ENCODE measurements at regions not wholly inside any gene's neighbourhood (a gene's known extent, or its start where the extent isn't known, plus 50 kb on each side); places are given as distances from the start of the nearest gene placed in this dataset.

DNA sequence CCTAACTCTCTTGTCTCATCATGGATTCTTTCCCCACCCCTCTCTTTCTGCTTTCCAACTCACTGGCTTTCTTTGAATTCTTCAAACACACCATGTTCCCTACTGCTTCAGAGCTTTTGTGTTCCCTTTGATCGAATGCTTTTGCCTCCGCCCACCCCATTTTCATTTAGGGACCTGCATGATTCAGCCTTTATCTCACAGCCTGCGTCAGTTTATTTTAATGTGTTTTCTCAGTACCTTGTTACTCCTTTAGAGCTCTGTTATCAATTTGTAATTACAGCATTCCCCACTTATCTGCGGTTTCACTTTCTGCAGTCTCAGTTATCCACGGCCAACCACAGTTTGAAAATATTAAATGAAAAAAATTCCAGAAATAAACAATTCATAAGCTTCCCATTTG is 451.3 kb downstream of the METTL15 start:
- DNase-seq: no peak

DNA sequence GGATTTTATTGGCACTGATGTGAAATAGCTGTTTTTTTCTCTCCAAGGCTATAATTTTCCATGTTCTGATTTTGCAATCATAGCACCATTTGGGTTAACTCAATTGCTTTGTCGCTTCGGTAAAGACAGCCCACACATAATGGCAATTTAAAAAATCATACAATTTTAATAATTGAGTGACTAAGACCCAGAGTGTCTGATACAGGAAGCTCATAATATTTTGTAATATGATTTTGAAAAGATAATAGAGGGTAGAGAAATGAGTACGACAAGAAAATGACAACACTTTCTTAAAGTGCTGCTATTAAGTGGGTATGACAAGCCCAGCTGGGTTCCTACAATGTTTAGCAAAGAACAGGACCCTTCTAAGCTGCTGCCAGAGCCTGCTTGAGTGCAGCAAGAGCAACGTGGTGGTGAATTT is 439.1 kb downstream of the METTL15 start:
- DNase-seq: no peak

DNA sequence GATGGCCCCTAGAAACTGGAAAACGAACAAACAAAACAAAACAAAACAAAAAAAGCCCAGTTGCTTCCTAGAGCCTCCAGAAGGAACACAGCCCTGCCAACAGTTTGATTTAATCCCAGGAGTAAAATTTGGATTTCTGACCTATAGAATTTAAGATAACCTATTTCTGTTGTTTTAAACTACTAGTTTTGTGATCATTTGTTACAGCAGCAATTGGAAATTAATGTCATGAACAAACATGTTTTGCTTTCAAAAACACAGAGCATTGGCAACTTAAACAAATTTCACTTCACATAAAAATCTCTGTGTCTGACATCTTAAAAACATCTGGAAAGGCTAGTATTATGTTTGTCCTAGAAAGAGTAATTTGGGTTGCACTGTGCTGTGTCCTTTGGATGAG is 437.3 kb downstream of the METTL15 start:
- DNase-seq: no peak

DNA sequence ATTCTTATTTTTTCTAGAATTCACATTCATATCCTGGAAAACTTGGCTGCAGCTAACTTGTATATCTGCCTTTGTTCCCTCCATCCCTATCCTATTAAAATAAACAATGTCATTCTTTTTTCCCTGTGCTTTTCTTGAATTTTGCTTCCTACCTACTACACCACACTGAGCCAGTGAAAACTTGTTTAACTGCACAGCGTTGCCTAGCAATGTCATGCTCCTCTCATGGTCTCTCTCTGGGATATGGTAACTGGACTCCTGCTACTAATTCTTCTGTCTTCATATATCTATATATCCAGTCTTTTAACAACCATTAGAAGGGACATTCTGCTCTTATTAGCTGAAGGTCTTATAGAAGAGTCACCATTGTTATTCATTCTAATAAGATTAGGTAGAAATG is 434.4 kb downstream of the METTL15 start:
- no peak for DNase-seq

DNA sequence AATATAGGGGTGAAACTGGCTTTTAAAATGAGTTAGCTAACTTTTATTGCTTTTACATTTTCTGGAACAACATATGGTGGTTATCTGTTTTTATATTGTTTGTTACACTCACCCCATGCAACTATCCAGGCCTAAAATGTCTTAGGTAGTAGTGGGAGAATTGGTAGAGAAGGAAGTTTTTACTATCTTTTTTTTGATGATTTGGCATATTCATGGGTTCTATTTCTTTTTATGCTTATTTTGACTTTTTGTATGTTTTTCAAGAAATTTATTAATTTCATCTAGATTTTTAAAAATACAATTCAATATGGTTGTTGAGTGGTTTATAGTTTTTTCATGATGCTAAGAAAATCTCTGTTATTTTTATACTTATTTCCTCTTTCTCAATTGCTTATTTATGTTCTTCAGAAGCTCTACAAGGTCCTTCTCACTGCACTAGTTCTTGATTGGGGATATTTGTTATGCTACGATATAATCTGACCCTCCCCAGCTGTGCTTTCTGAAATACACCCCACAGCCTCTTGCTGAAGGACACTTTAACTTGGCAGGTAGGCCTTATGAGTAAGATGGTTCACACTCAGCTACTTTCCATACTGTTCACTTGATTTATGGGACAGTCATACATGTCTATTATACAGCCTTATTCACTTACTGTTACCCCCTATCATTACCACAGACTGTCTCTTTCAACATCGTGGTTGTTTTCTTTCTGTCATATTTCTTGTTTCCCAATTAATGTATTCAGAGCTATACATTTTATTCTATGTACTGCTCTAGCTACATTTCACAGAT is 431.2 kb downstream of the METTL15 start:
- DNase-seq: no peak

DNA sequence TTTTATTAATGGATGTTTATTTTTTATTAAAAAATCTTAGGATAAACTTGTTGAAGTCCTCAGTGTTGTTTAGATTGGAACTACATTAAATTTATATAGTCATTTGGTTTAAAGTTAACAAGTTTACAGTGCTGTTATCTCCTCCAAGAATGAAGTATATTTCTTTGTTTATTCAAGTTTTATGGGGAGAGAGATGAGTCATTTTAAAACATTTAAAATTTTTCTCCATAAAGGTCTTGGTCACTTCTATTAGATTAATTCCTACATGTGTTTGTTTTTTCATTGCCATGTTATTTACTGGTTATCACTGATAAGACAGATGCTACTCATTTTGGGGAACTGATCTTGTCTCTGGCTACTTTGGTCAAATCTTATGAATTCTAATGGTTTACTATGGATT is 429.6 kb downstream of the METTL15 start:
- no peak for DNase-seq

DNA sequence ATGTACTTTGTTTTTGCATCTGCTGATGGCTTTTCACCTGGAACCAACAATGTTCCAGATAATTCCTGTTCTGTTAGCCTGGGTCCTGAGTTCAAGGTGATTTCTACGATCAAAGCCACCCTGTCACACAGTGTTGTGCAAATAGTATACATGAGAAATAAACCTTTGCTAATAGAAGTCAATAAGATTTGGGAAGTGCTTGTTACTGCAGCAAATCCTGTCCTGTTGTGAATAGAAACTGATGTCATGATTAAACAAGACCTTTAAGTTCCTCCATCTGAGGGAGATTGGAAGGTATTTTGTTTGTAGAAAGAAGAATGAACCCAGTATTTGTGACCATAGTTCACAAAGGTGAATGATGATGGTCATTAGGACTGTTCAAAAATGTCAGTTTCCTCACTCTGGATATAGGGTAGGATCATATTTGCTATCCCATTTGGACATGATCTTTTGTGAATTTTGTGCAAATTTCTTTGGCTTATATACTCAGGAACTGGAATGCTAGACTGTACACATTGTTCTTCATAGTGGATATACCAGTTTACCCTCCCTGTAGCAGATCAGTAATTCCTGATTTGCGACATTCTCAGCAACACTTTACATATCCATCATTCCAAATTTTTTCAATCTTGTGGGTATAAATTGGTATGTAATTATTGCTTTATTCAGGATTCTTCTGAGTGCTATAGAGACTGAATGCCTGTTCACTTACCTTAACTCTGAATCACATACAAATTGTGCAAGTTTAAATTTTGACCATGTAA is 428.5 kb downstream of the METTL15 start:
- no peak for DNase-seq

DNA sequence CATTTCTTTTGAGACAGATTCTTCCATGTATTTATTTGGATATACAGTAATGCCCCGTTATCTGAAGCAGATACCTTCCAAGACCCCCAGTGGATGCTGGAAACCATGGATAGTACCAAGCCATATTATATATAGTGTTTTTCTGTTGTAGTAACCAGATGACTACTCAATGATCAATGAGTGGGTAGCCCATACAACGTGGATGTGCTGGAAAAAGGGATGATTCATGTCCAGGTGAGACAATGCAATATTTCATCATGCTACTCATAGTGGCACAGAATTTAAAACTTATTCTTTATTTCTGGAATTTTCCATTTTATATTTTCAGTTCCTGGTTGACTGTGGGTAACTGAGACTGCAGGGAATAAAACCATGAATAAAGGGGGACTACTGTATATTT is 427.5 kb downstream of the METTL15 start:
- DNase-seq: no peak

DNA sequence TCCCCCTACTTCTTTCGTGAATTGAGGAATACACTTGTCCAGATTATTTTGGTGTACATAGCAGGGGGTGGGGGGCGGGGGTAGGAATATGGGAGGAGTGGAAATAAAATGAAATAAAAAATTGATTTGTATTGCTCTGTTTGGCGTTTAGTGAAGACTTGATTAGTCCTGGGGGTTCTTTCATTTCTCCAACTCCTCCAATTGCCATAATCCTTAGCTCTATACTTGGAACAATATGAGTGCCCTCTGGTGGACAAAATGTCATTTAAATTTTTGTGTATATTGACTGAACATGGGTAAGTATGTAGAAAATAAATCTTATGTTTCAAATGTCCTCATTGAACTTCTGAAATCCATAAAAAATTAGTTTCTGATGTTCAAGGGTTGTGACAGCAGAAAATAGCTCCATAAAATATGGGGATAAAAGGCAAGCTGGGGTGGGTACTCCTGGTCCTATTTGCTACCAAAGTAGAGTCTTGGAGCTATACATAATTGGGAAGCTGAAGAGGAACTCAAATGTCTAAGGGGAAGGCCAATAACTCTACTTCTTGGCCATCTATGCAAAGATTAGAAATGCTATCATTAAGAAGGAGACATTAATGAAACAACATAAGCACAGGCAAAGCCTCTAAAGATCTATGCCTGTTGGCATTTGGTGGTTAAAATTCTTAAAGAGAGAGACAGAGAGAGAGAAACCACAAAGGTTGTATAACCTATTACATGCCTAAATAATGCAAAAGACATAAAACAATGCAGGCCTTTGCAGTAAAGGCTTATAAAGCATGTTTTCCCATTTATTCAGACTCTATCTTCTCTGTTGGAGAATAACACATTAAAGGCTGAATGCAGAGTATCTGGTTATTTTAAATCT is 421.6 kb downstream of the METTL15 start:
- peak; percentile 71 for DNase-seq

DNA sequence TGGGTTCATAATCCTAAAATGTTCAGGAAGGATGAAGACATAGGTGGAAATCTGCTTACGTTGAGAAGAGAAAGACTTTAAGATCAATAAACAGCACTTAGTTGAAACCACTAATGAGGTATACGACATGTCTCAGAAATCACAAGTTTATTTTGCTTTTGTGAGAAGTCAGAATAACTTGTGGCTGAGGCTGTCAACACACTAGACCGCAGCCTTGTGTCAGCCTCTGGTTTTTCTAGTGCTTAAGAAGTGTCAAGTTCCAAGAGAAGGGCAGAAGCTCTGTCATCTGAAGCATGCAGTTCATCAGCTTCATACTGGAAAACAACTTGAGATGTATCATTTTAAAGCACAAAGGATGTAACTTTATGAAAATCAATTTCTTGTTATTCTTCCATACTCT is 420.9 kb downstream of the METTL15 start:
- no peak for DNase-seq

DNA sequence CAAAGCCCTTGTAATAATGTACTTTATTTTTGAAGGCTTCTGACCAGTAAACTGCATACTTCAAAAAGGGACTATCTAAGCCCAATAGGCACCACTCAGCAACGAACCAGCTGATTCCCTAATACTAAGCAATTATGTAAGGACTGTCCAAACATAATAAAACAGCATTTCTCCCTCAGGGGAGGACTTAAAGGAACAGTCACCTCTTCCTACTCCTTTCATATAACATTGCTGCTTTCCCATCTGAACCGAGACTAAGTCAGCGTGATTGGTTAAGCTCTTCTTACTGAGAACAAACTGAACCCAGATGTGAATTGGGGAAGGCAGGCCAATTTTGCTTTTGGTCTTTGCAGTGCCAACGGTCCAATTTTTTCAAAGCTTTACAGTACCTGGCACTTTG is 420.0 kb downstream of the METTL15 start:
- no peak for DNase-seq

DNA sequence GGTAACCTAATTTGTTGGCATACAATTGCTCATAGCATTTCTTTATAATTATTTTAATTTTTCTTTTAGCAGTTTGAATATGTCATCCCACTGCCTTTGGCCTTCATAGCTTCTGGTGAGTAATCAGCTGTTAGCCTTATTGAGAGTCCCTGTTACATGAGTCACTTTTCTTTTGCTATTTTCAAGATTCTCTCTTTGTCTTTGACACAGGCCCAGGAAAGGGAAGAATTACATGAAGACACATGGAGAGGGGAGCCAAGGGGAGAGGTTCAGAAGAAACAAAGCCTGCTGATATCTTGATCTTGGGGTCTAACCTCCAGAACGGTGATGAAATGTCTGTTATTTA is 418.2 kb downstream of the METTL15 start:
- peak; percentile 5 for DNase-seq

DNA sequence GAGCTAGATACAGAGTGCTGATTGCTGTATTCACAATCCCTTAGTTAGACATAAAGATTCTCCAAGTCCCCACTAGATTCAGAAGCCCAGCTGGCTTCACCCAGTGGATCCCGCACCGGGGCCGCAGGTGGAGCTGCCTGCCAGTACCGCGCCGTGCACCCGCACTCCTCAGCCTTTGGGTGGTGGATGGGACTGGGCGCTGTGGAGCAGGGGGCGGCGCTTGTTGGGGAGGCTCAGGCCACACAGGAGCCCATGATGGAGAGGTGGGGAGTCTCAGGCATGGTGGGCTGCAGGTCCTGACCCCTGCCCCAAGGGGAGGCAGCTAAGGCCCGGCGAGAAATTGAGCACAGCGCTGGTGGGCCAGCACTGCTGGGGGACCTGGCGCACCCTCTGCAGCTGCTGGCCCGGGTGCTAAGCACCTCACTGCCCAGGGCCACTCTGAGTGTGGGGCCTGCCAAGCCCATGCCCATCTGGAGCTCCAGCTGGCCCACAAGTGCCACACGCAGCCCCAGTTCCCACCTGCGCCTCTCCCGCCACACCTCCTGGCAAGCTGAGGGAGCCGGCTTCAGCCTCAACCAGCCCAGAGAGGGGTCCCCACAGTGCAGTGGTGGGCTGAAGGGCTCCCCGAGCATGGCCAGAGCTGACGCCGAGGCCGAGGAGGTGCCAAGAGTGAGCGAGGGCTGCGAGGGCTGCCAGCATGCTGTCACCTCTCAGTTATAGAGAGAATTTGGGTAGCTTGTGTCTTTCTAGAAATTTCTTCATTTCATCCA is 417.6 kb downstream of the METTL15 start:
- no peak for DNase-seq

DNA sequence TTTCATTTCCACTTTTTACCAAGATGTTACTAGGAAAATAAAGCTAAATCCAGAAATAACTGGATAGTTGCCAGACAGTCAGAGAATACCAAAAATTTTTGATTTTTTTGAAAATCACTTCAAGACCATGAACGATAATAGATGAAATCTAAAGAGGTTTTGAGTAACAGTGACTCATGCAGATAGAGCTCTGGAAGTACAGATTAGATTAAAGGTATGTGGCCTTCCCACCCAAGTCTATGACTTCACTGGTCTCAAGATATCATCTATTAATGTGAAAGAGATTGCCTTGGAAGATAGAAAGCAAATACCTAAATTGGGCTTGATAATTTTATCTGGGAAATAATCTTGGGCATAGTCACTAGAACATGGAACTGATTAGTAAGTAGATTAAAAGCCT is 415.9 kb downstream of the METTL15 start:
- DNase-seq: no peak

DNA sequence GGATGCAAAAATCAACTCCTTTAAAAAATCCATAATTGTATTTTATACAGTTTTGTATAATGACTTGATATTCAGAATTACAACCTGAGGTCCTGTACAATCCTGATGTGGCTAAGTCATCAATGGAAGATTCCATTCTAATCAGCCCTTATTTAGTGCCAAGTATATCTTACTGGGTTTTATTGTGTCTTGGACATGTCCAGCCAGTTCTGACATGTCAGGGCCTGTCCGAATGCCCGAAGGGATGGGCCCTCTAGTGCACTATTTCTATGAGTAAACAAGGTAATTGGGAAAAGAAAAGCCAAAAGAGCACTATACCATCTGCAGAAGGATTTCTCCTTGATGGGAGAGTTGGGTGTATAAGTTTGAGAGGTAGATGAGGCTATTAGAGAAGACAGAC is 412.9 kb downstream of the METTL15 start:
- no peak for DNase-seq

DNA sequence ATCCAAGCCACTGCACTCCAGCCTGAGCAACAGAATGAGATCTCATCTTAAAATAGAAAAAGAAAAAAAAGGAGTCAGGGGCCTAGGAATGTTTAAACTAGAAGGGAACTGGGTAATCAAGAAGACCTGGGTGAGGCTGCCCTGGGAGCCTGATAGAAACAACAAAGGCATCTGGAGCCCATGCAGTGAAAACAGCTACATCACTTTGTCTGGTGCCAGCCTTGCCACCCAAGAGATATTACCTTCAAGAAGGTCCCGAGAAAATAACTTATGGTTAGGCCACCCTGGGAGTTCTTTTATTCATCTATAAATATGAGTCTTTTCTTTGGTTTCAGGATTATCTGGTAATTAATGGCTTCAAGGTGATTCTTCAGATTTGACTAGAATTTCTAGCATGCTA is 412.1 kb downstream of the METTL15 start:
- no peak for DNase-seq

DNA sequence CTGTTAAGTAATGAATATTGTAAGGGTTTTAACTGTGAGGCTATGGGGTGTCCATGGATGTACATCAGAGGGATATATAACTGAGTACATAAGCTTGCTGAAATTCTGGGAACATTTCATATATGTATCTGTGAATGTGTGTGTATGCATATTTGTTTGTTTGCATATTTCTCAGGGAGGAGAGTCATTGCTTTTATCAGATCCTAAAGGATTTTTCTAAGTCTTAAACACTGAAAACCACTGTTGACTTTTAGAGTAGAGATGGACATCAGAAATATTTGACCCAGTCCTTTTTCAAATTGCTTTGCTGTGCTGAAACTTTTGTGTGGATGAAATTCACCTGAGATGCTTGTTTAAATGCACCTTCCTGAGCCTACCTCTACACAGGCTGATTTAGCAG is 410.6 kb downstream of the METTL15 start:
- DNase-seq: no peak

DNA sequence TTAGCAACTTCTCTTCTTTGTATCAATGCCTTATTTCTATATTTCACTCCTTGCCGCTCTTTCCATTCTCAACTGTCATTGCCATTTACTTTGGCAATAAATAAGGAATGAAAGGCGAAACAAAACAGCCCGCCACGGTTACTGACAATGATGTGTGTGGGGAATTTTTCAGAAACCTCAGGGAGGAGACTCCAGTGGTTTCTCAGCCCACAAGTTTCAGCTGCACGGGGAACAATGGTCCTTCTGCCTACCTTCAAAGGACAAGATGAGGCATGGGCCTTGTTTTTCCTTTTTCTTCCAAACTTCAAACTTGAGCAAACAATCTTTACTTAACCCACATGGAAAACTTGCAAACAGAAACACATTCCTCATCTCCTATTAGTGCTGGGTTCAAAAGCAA is 409.4 kb downstream of the METTL15 start:
- DNase-seq: no peak

DNA sequence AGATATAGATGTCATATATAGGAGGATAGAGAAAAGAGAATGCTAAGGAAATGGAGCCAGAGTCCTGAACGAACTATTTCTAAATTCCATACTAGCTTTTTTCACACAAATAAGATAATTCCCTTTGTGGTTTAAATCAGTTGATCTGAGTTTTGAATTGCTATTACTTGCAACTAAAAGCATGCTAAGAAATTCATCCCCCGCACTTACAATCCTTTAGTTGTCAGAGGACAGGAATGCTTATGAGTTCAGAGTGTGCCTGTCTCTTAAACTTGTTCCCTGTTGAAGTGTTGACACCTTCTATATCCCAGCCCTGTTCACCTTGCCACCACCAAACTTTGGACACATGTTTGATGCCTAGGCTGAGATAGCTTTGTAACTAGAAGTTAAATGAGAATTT is 406.2 kb downstream of the METTL15 start:
- DNase-seq: no peak

DNA sequence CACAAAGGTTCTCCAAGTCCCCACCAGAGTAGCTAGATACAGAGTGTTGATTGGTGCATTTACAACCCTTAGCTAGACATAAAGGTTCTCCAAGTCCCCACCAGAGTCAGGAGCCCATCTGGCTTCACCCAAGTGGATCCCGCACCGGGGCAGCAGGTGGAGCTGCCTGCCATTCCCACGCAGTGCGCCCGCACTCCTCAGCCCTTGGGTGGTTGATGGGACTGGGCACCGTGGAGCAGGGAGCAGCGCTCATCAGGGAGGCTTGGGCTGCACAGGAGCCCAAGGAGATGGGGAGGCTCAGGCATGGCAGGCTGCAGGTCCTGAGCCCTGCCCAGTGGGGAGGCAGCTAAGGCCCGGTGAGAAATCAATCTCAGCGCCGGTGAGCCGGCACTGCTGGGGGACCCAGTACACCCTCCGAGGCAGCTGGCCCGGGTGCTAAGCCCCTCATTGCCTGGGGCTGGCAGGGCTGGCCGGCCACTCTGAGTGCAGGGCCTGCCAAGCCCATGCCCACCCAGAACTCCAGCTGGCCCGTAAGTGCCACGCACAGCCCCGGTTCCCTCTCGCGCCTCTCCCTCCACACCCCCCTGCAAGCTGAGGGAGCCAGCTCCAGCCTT is 404.1 kb downstream of the METTL15 start:
- DNase-seq: no peak

DNA sequence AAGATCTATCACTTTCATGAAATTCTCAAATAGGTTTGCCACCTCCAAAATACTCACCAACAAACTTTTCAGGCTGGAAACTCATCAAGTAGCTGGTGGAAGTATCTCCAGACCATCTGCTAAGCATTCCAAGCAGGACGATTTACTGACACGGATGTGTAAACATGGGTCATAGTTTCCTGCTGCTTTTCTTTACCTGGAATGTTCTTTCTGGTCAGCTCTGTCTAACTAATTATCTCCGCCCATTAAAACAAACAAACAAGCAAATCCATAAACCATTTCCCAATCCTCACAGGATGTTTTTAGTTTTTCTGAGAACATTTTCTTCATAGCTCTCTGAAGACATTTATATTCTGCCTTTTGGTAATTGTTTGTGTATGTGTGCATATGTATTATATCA is 397.0 kb downstream of the METTL15 start:
- no peak for DNase-seq

DNA sequence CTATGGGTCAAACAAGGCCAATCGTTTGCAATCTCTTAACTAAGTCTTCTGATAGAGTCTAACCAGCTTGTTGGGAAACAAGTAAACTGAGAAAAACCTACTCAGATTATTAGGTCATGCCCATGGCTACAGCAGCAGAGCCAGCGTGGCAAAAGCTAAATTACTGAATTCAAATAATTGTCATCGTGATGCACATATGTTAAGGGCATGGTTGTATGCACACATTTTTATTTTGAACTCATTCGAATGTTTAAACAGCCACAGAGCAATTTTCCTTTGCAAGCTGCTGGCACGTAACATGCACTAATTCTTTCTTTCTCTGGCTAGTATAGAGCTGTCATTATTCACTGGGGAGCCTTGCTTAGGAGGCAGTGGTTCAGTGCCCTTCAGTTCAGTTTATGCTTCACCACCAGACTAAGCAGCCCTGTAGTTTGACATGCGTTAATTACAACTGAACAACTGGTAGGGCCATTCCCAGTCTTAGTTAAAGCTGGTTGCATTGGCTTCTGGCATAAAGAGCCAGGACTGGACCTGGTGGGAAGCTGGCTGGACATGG is 396.4 kb downstream of the METTL15 start:
- no peak for DNase-seq

Data from hematopoietic multipotent progenitor cell treated with erythropoietin and hydrocortisone succinate and interleukin-3 and kit ligand, for 6 days (in vitro differentiated cells).